Psoas muscle (tissue), 7 donors: ENCODE measurements at regions not wholly inside any gene's neighbourhood (a gene's known extent, or its start where the extent isn't known, plus 50 kb on each side); places are given as distances from the start of the nearest gene placed in this dataset.
A peak's percentile ranks its signal among the peaks of the same experiment; 100 is the strongest.

Experiments
- ATAC-seq, 4 donors: fragments of 200-7000 bp; cut with Tn5 transposase; one replicate each; pipeline ENCODE4 v1.9.1; 2020; ENCODE audit warnings: moderate library complexity in 3 of 4, mild to moderate bottlenecking in 2 of 4
- DNase-seq, 2 donors: peaks; one replicate each; pipeline ENCODE4 v3.0.0-alpha.2; 2020
- H3K27ac ChIP-seq: fragments of 200-600 bp; one replicate; pipeline ENCODE4 v1.8.0; 2022
- H3K27me3 ChIP-seq, 3 donors: fragments of 200-600 bp in 1 of 3; one replicate each; pipeline versions ENCODE4 v1.6.1 to v1.8.0; 2013 to 2022; ENCODE audit warnings: low read length in 2 of 3, mild to moderate bottlenecking in 2 of 3, moderate library complexity in 1 of 3; ENCODE audit not compliant: insufficient read depth in 3 of 3
- H3K36me3 ChIP-seq, 2 donors: fragments of 200-600 bp in 1 of 2; one replicate each; pipeline versions ENCODE4 v1.6.1 to v1.8.0; 2013 to 2022; ENCODE audit warnings: low read depth in 1 of 2, mild to moderate bottlenecking in 1 of 2, moderate library complexity in 1 of 2; ENCODE audit not compliant: insufficient read depth in 1 of 2
- H3K4me1 ChIP-seq: fragments of 200-600 bp; one replicate; pipeline ENCODE4 v1.8.0; 2022
- H3K4me3 ChIP-seq: fragments of 200-600 bp; one replicate; pipeline ENCODE4 v1.8.0; 2022; ENCODE audit warnings: mild to moderate bottlenecking
- H3K9me3 ChIP-seq: fragments of 200-600 bp; one replicate; pipeline ENCODE4 v1.8.0; 2022
- CTCF ChIP-seq: fragments of 200-600 bp; IDR thresholded peaks from one replicate; pipeline ENCODE4 v1.8.0; 2022; ENCODE audit warnings: antibody characterized with exemption
- WGBS, 3 donors: extraction: QIAGEN DNeasy Blood & Tissue Kit; methylation state at CpG; one replicate each; pipeline versions ENCODE4 v1.1.6 to v1.1.7; 2013; 5-methylcytosine and 5-hydroxymethylcytosine counted together
- intact Hi-C, 2 donors: fragments of 100-400 bp; cut with DNase I; formaldehyde crosslinking; loops; one replicate each; pipeline versions ENCODE4 v1.11.0 to v1.14.2; 2022
- donor health status: healthy with polysubstance abuse.
- donor health status: DM: no; HTN: no; CAD: no; lungs with moderate emphysema.
- donor health status: Bipolar disorder and iron deficiency.
- donor health status: healthy.
- donor health status: DM: yes; HTN: yes; CAD: no.
- donor health status: DM: no; HTN: no; CAD: no.
- donor health status: DM: yes; HTN: yes; CAD: no.

- ATAC-seq (no peak), DNase-seq (no peak)
- H3K27ac ChIP-seq, result no peak overlapping the region
- intact Hi-C loops, result no loop called here
- H3K4me3 ChIP-seq, result no peak overlapping the region
- 81 to 87% (median 85%) methylated on average over 2 of the region's 2 CpGs for WGBS, 3 donors
- no peak for TF ChIP-seq CTCF
- no peaks in the 10 kb centered on the region for H3K27me3 ChIP-seq
- H3K9me3 ChIP-seq, result no peaks in the 10 kb centered on the region
- no peaks in the 10 kb centered on the region for H3K36me3 ChIP-seq
- H3K4me1 ChIP-seq, result no peaks in the 10 kb centered on the region
These were observed 1277.2 kb upstream of the FLRT2 start for GRCh38 chr14:84252706-84253105.

- Histone ChIP-seq H3K36me3 (no peaks in the 10 kb centered on the region), H3K9me3 (no peaks in the 10 kb centered on the region), H3K4me3 (no peak overlapping the region), H3K27me3 (no peaks in the 10 kb centered on the region), H3K4me1 (no peaks in the 10 kb centered on the region), H3K27ac (no peak overlapping the region)
- WGBS, 3 donors, result 51 to 61% (median 53%) methylated on average over 2 of the region's 2 CpGs
- TF ChIP-seq CTCF, result no peak
- intact Hi-C loops, result no loop called here
- ATAC-seq (no peak), DNase-seq (no peak)
These were observed 1276.6 kb upstream of the FLRT2 start for GRCh38 chr14:84253326-84253725.

GRCh38 chr14:84254290-84254689, 1275.7 kb upstream of the FLRT2 start:
- Histone ChIP-seq H3K27me3 (no peaks in the 10 kb centered on the region), H3K4me1 (no peaks in the 10 kb centered on the region), H3K9me3 (no peaks in the 10 kb centered on the region), H3K4me3 (no peak overlapping the region), H3K27ac (no peak overlapping the region), H3K36me3 (no peaks in the 10 kb centered on the region)
- 7 to 13% (median 10%) methylated on average over 4 of the region's 4 CpGs for WGBS, 3 donors
- DNase-seq (no peak), ATAC-seq (peak in 1 of 4 donors; percentile 56)
- TF ChIP-seq CTCF, result no peak
- intact Hi-C loops, result no loop called here

- DNase-seq (no peak), ATAC-seq (no peak)
- no peak overlapping the region for H3K27ac ChIP-seq
- H3K4me1 ChIP-seq, result no peaks in the 10 kb centered on the region
- H3K9me3 ChIP-seq, result no peaks in the 10 kb centered on the region
- TF ChIP-seq CTCF, result no peak
- no peaks in the 10 kb centered on the region for H3K36me3 ChIP-seq
- intact Hi-C loops, result no loop called here
- H3K27me3 ChIP-seq, result no peaks in the 10 kb centered on the region
- H3K4me3 ChIP-seq, result no peak overlapping the region
These were observed 1267.0 kb upstream of the FLRT2 start for GRCh38 chr14:84262932-84263331.

- intact Hi-C loops, result no loop called here
- 93 to 97% (median 95%) methylated on average over 2 of the region's 2 CpGs for WGBS, 3 donors
- Histone ChIP-seq H3K4me3 (no peak overlapping the region), H3K27ac (no peak overlapping the region), H3K36me3 (no peaks in the 10 kb centered on the region), H3K27me3 (no peaks in the 10 kb centered on the region), H3K4me1 (no peaks in the 10 kb centered on the region), H3K9me3 (no peaks in the 10 kb centered on the region)
- DNase-seq (no peak), ATAC-seq (no peak)
- TF ChIP-seq CTCF, result no peak
These were observed 1257.6 kb upstream of the FLRT2 start for GRCh38 chr14:84272290-84272721.
